GM13976 (cell line): ENCODE measurements at regions not wholly inside any gene's neighbourhood (a gene's known extent, or its start where the extent isn't known, plus 50 kb on each side); places are given as distances from the start of the nearest gene placed in this dataset.

Experiments used
- DNase-seq: peaks from one replicate; pipeline ENCODE4 v3.0.0; 2012; ENCODE audit warnings: low spot score
- in situ Hi-C: fragments of 300-500 bp; cut with MboI; formaldehyde crosslinking; loops from one replicate; pipeline ENCODE4 v1.12.0; 2022; ENCODE audit warnings: low sequenced_read_pairs, mixed read lengths, inconsistent platforms; ENCODE audit not compliant: unreplicated experiment
- TF ChIP-seq, protein P1 (sequence below): IDR thresholded peaks from 2 replicates; pipeline ENCODE4 v1.5.1; 2012; ENCODE audit warnings: borderline replicate concordance, mild to moderate bottlenecking; ENCODE audit not compliant: insufficient read depth; ENCODE audit errors: extremely low read depth, missing control alignments, control extremely low read depth

DNA sequence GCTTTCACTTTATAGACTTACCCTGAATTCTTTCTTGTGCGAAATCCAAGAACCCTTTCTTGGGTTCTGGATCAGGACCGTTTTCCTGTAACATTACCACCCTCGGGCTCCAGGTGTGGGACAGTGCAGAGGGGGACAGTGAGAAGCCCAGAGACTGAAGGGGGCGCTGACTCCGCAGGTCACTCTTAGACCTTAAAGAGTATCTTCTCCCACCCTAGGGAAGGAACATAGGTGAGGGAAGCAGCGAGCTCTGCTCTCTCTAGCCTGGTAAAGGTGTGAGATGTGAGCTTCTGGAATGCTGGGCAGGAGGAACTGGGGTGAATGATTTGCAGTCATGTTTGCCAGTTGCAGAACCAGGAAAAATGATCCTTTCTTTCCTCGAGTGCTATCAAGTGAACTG is 80.8 kb upstream of the ZNF507 start:
- TF ChIP-seq, protein P1, sequence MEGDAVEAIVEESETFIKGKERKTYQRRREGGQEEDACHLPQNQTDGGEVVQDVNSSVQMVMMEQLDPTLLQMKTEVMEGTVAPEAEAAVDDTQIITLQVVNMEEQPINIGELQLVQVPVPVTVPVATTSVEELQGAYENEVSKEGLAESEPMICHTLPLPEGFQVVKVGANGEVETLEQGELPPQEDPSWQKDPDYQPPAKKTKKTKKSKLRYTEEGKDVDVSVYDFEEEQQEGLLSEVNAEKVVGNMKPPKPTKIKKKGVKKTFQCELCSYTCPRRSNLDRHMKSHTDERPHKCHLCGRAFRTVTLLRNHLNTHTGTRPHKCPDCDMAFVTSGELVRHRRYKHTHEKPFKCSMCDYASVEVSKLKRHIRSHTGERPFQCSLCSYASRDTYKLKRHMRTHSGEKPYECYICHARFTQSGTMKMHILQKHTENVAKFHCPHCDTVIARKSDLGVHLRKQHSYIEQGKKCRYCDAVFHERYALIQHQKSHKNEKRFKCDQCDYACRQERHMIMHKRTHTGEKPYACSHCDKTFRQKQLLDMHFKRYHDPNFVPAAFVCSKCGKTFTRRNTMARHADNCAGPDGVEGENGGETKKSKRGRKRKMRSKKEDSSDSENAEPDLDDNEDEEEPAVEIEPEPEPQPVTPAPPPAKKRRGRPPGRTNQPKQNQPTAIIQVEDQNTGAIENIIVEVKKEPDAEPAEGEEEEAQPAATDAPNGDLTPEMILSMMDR = no peak
- in situ Hi-C loops = no loop called here
- no peak for DNase-seq

DNA sequence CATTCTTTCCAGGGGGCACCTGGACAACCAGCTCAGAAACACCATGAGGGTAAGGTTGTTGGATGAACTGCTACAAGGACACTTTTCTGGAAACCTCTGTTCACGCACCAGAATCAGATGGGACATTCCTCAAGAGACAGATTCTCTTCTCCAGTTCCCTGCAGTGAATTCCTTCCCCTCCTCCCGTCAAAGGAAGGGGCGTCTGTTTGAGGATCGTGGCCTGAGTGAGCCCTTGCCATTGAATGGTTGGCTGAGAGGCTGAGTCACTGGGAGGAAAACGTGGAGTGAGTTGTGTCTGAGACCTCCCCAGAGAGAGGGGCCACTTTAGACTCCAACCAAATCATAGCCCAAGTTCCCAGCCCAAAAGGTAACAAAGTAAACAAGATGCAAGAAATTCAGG is 79.4 kb upstream of the ZNF507 start:
- no peak for DNase-seq
- in situ Hi-C loops = no loop called here
- TF ChIP-seq, protein P1 = no peak

DNA sequence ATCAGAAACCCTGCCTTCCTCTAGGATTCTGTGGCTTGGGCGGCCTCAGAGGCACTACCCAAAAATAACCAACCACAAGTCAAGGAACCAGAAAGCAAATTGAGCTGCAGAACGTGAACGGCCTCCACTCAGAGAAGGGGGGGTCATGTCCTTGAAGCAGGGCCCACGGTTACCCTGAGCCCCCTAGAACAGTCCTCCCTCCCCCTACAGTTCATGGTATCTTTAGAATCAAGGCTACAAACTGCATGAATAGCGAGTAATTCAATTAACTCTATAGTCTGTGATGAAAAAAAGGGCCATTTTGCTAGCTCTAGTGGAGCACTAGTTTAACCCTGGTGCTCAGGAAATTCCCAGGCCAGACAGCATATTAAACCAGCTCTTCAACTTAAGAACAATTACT is 79.0 kb upstream of the ZNF507 start:
- in situ Hi-C loops = no loop called here
- TF ChIP-seq, protein P1 = no peak

DNA sequence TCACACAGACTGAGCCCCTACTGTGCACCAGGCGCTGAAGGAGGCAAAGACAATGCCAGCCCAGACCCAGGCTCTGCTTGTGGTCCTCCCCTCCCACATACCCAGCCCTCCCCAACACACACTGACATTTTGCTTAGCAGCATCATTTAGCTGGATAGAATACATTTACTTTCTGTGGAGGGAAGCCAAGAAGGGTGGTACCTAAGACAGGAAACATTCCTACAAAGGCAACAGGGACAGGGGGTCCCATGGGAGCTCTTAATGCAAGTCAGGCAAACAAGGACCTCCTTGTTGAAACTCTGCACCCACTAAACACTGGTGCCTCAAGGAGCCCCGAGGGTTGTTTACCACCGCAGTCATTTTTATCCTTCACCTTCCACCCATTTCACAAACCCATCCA is 77.0 kb upstream of the ZNF507 start:
- no peak for DNase-seq
- TF ChIP-seq, protein P1 = no peak
- in situ Hi-C loops = no loop called here

More for the DNA sequence above, 79.0 kb upstream of the ZNF507 start:
- no peak for DNase-seq

DNA sequence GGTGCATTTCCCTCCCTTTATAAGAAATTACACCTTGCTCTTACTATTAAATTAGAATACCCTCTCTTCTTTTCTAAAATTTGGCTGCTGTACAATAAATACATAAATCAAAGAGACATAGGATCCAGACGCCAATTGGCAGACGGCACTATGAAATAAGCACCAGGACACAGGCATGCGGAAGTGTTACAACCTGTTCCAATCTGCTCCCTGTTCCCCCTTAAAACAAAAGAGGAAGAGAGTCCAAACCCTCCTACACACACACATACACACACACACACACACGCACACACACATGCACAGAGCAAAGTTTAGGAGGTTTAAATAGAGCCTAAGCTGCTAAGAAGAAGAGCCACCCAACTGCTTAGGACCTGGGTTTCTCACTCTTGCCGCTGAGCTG is 75.6 kb upstream of the ZNF507 start:
- TF ChIP-seq, protein P1 = no peak
- DNase-seq = no peak
- in situ Hi-C loops = no loop called here

DNA sequence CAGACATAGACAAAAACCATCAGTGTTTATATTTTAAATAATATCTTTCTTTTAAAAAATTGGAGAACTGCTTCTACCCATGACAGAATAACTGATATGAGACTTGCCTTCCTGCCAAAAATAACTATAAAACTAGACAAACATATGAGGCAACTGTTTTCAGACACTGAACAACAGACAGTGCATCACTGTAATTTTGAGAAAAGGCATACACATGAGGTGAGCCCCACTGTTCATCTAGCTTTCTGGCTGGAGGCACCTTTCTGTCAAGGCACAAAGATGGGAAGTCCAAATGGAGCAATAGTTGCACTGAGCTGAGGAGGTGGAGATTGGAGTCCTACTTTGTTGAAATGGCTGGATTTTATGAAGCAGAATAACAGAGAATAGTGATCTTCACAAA is 71.9 kb upstream of the ZNF507 start:
- in situ Hi-C loops = no loop called here
- DNase-seq = no peak
- TF ChIP-seq, protein P1 = no peak

DNA sequence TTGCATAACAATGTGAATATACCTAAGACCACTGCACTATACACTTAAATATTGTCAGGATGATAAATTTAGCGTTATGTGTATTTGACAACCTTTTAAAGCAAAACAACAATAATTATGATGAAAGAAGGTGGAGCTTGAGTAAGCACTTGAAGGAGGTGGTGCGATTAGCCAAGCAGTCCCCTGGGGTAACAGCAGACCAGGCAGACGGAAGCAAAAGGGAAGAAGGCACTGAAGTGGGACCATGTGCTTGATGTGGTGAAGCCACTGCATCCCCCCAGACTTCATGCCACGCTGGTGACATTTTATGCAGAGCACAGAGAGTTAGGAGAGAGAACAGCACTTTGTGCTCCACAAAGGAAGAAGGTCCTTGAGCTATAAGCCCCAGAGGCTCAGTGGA is 58.3 kb upstream of the ZNF507 start:
- DNase-seq = no peak
- TF ChIP-seq, protein P1 = no peak
- in situ Hi-C loops = no loop called here
